Stimulated activated naive CD4-positive, alpha-beta T cell (primary cell): ENCODE measurements at regions not wholly inside any gene's neighbourhood (a gene's known extent, or its start where the extent isn't known, plus 50 kb on each side); places are given as distances from the start of the nearest gene placed in this dataset.

Source experiments
- DNase-seq, 6 experiments: peaks; one replicate each; lab custom pipeline; 2025; lab: John Stamatoyannopoulos, UW

DNA sequence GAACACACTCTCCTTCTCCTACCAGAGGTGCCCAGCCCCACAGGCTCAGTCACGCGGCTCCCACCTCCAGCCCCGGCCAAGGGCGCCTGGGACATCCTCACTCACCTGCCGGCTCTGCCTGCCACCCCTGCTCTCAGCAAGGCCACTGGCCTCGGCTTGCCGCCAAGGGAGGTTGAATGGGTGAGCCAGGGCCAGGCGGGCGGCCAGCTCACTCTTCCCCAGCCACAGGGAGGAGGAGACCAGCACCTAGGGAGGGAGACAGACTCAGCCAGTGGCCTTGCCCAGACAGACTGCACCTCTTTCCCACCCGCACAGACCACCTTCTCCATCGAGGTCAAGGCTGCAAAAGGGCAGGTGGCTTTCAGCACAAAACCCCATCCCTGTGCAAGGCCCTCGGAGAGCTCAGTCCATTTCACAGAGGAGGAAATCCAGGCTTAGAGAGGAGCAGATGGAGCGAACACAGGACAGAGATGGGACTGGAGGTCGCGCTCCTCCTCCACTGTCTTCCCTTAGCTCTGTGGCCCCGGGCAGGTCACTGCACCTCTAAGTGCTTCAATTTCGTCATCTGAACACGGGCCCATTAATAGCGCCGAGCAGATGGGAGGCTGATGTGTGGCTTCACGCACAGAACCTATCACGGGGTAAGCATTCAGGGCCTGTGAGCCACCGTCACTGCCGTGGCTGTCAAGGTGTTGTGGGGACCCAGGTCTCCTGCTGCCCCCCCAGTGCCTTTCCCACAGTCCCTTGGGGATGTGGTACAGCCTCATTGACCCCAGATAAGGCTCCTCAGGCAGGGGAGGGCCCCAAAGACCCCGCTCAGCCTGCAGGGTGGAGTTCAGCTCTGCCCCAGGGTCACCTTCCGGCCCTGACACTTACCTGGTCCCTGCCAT is 56.1 kb downstream of the RMI2 start:
- no peak for DNase-seq

DNA sequence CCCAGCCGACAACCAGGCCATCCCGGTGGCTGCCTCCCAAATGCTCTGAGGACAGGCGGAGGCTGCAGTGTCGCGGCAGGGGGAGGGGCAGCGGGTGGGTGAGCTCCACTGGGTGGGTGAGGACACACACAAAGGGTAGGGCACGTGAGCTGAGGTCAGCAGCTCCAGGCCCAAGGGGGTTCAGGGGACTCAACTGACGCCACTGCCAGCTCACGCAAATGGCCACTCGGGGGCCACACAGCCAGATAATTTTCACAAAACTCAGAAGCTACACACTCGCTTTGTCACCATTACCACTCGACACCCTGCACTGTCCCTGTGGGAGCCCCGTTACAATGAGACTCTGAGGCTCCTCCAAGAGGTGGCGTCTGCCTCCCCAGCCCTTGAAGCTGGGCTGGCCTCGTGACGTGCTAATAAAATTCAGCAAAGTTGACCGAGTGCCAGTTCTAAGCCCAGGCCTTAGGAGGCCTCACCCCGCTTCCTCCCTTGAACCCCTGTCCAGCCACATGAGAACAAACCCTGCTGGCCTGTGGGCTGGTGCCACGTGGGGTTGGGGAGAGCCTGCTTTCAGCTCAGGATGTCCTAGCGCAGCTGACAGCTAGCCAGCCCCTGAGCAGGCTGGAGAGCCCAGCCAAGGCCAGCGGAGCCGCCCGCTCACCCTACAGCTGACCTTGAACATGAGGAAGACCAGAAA is 56.9 kb downstream of the RMI2 start:
- DNase-seq = no peak

DNA sequence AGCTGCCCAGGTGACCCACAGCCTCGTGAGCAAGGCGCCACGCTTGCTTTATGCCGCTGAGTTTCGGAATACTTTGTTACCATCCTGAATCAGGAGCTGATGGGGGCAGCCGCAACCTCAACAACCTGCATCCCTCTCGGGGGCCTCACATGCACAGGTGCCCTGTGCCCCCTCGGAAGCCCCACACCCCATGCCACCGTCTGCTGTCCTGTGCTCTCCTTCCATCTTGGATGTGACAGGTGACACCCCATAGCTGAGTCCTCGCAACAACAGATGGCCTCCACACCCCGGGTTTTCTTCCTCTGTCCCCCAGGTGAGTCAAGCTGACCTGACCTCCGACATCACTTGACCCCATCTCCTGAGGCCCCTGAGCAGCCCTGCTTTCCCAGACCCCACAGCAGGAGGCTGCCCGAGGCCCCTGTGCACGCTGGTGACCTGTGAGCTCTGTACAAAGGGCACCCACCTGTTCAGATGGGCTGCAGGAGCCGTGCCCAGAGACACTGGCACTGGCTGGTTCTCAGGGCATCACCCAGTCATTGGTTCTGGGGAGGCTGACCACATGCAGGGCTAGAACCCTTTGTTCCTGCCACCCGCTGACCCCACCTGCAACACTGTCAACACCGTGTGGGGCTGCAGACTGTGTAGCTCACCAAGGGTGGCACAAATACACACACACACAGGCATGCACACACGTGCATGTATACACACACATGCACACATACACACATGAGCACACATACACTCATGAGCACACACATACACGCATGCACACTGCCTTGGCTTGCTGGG is 57.7 kb downstream of the RMI2 start:
- DNase-seq = no peak

DNA sequence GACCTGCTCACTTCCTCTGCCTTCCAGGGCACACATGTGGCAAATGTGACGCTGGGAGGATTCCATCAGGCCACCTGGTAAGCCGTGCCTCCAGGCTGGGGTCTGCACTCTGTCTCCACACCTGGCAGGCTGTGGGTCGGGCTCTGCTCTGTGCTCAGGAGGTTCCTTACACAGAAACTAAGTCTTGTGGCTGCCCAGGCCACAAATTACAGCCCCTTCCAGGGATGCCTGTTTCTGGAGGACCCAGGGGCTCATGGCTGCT is 58.2 kb downstream of the RMI2 start:
- no peak for DNase-seq

DNA sequence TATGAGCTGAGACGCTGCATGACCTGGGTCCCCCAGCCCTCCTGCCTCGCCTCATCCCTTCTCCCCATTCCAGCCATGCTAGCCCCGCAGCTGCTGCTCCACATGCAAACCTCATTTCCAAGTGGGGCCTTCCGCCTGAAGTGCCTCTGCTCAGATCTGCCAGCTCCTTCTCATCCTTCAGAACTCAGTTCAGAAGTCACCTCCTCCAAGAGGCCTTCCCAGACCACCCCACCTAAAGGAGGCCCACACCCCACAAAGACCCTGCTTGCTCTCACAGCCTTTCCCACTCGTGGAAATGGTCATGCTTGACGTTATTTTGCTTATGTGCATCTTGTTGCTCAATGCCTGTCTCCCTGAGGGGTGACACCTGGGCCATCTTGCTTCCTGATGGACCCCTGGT is 58.7 kb downstream of the RMI2 start:
- DNase-seq = no peak

DNA sequence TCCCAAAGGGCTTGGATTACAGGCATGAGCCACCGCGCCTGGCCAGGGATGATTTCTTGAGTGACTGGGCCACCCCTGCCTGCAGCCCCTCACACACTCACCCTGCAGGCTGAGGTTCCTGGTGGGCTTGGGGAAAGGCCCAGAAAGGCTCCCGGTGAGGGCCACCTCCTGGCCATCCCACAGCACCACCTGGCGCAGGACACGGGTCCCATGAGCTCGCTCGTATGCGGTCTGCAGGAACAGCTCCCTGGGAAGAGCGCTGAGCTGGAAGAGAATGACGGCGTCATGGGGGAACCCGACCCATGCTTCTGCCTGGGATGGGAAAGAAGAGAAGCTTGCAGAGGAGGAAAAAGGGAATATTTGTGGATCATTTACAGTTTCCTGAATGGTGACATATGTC is 59.3 kb downstream of the RMI2 start:
- DNase-seq = no peak

DNA sequence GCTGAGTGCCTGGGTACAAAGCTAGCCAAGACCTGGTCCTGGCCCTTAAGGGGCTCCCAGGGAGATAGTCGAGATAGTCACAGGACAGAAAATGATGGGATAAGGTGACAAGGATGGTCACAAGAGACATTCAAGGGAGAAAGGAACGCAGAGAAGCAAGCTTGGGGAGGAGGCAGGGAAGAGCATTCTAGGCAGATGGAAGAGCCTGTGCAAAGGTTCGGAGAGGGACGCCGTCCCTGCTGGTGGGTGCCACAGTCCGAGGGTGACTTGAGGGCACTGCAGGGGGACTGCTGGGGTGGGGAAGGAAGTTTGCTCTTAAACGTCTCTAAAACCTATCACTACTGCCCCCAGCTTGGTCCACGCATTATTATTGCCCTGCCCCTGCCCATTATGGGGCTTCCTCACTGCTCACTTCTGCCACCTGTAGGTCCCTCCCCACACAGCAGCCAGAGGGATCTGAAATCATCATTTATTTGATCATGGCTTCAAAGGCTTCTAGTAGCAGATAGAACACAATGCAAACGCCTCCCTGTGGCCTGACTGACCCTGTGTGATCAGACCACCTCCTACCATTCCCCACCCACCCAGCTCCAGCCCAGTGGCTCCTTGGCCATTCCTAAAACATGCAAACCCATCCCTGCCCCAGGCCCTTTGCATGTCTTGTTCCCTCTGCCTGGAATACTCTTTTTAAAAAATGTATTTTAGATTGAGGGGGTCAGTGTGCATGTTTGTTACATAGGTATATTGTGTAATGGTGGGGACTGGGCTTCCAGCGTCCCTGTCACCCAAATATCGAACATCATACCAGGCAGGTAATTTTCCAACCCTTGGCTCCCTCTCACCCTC is 60.3 kb downstream of the RMI2 start:
- peak in 4 of 6 experiments; percentile 9 to 24 (median 18) for DNase-seq

DNA sequence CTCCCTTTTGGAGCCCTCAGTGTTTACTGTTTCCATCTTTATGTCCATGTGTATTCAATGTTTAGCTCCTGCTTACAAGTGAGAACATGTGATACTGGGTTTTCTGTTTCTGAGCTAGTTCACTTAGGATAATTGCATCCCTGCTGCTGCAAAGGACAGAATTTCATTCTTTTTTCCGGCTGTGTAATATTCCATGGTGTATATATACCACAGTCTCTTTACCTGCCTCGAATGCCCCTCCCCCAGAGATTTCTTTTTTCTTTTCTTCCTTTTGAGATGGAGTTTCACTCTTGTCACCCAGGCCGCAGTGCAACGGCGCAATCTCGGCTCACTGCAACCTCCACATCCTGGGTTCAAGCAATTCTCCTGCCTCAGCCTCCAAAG is 60.9 kb downstream of the RMI2 start:
- no peak for DNase-seq

DNA sequence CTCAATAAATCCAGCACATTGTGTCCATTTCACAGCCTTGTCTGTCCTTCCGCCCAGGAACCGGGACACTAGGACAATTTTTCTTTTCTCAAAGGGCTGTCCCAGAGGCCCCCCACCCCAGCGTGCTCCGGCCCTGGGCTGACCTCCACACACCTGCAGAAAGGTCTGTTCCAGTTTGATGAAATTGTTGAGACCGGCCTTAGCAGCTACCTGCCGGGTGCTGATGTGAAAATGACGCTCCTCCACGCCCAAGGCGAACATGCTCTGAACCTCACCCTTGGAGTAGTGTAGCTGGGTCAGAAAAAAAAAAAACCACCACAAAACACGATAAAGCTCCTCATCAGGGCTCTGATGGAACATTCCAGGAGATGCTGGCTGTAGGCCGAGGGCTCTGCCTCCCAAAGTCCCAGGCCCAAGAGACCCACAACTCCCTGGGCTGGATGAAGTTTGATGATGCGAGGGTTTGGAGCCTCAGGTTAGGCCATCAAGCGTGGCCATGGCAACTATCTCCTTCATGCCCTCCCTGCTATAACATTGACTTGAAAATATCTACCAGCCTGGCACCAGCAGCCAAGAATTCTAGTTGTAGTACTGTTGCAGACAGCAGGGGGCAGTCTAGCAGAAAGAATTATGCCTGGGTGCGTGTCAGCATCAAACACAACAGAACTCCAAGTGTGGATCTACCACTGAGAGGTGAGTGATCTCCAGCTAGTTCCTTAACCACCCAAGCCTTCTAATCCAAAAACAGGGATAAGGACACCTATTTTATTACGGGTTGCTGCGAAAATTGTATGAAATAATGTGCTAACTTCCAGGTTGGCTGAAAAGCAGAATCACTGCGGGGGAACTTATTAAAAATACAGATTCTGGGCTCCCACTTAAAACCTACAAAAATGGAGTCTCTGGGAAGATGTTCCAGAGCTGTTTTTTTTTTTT is 62.1 kb downstream of the RMI2 start:
- DNase-seq = peak; percentile 31 to 73 (median 46)

DNA sequence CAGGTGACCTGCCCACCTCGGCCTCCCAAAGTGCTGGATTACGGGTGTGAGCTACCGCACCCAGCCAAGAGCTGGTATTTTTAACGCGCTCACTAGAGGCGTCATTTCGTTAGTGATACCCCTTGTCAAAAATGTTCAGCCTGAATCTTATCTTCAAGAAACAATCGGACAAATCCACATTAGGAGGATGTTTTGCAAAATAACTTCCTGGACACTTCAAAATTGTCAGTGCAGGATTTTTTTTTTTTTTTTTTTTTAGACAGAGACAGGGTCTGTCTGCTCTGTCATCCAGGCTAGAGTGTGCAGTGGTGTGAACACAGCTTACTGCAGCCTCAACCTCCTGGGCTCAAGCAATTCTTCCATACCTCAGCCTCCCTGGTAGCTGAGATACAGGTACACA is 63.0 kb downstream of the RMI2 start:
- DNase-seq = no peak

DNA sequence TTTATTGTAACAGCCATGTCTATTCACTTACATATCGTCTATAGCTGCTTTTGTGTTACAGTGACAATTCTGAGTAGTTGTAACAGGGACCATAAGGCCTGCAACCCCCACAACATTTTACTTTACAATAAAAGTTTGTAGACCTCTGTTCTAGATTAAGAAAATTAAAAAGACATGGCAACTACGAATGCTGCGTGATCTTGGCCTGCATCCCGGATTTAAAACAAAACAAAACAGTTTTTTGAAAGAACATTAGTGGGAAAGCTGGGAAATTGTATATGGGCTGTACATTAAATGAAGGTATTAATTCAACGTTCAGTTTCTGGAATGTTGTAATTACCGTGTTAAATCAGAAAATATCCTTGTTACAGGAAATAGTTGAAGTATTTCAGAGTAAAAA is 64.1 kb downstream of the RMI2 start:
- no peak for DNase-seq

DNA sequence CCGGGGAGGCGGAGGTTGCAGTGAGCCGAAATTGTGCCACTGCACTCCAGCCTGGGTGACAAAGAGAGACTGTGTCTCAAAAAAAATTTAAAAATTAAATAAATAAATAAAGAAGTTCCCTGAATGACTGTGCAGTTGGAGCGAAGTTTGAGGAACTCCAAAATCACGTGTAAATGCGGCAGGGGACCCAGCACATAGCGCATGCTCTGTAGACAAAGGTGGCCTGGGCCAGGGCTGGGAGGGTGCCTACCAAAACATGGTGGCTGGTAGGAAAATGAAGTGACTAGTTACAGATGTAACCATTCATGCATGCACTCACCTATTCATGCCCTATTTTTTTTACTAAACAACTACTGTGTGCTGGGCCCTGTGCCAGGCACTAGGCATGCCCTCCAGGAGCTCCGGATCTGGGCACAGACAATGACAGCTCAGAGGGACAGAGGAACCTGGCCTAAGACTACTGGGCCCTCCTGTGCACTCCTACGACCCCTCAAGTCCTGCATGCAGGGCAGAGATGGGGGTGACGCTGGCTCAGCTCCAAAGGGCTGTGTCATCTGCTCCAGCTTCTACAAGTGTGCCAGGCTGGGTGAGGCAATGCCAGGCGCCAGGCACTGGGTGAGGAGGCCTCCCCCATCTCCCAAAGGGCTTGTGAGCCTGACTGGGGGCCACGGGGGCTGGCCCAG is 65.3 kb downstream of the RMI2 start:
- no peak for DNase-seq

DNA sequence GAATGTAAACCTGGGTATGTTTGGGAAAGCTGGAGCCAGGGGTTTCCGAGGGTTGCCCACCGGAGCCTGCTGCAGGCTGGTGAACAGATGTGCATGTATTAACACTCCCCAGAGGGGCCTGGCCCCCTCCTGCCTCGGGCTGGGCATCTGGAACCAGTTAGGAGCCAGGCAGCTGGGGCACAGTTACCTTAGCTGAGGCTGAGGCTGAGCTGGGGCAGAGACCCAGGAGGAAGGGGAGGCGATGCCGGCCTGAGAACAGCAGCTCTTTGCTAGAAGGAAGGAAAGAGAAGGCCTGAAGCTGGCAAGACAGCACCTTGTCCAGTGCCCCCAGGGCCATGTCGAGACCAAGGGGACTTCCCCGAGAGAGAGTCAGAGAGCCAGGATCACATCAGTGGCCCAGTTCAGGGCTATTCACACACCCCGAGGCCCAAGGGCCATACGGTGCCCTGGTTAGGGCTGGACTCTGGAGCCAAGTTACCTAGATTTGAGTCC is 65.8 kb downstream of the RMI2 start:
- no peak for DNase-seq

DNA sequence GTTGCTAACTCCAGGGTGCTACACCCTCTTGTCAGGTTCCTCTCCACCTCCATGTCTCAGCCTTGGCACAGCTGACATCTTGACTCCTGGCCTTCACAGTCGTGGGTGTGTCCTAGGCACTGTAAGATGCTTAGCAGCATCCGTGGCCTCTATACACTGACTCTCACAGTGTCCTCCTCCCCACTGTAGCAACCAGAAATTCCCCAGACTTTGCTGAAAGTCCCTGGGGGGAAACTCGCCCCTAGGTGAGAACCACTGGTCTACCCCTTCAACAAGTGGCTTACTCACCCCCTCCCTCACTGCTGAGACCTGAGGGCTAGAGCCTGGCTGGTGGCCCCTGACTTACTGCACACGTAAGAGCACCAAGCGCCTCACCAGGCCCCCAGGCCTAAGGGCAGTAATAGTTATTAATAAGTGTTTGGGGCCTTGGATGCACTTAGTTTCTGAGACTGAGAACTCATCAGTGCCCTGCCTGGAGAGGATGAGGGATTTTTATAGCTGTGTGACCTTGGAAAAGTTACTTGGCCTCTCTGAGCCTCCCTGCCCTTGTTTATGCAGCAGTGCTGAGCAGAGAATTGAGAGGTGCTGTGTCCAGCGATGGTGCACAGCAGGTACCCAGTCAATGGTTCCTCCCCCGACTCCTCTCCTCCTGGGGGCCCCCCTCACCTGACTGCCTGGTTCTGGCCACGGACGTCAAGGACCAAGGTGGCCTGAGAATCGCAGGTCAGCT is 67.1 kb downstream of the RMI2 start:
- no peak for DNase-seq

DNA sequence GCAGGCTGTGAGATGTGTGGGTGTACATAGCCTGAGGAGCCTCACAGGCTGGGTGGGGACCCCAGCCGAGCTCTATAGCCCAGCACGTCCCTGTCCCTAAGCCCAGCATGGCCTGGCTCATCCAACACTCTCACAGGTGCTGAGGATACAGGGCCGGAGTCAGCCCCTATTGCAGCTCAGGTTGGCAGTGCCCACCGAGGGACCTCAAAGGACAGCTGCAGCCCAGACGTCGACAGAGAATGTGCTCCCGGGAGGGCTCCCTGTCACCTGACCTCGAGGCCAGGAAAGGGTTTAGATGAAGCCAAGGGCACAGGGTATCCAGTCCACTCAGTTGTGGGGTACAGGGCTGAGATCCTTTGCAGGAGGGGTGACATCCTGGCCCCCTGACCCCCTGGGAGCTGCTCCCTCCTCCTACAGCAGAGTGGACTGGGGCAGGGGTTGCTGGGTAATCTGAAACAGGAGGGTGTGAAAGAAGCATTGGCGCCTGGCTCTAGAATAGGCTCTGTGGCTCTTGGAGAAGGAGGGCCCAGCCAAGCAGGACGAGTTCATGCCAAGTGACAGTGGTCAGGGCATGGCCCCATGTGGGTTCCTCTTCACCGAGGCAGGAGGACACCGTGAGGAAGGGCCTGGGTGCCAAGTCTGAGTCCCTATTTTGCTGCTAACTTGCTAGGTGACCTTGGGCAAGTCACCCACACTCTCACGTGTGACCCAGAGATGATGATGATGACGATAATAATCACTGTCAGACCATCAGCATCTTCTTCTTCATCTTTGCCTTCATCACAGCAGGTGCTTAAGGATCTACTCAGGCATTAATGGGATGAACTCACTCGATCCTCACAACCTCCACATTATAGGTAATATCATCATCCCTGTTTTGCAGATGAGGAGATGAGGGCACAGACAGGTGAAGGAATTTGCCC is 68.0 kb downstream of the RMI2 start:
- DNase-seq = no peak

DNA sequence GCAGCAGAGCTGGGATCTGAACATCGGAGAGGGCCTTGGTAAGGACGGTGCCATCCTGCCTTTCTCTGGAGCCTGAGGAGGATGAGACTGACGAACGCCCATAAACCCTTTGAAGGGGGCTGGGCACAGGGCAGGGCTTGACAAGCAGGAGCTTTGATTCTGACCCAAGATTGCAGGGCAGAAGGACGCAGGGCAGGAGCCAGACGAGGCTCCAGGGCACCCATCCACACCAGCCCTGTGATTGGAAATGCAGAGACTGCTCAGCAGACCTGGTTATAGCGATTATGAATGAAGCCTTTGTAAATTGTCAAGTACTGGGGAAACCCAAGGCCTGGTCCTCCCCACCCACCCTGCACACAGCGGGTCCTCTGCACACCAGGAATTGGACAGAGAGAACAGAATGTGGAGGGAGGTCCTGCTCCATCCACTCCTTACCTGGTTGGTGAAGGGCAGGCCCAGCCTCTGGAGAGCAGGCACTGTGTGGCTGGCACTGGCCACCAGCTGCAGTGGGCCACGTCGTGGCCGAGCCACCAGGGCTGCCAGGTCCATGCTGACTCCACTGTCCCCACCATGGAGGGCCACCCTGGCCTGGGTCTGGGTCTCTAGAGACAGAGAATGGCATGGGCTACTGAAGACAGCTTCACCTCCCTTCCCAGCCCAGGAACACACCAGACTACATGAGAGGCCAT is 68.8 kb downstream of the RMI2 start:
- DNase-seq = no peak
